ENCODE measurements at regions not wholly inside any gene's neighbourhood (a gene's known extent, or its start where the extent isn't known, plus 50 kb on each side); places are given as distances from the start of the nearest gene placed in this dataset.

- Mint-ChIP-seq H3K4me3 (no peak overlapping the region), H3K9me3 (peaks cover 7% of the 10 kb centered on the region in 2 donors), H3K4me1 (no peaks in the 10 kb centered on the region), H3K27me3 (no peaks in the 10 kb centered on the region), H3K27ac (no peak overlapping the region)
- no peak for DNase-seq
- ATAC-seq: no peak
These were observed 1291.1 kb upstream of the MAP3K7 start for GRCh38 chr6:91877994-91878393.

- H3K27me3 Mint-ChIP-seq: no peaks in the 10 kb centered on the region
- ATAC-seq: no peak
- H3K9me3 Mint-ChIP-seq: peaks cover 0 to 7% of the 10 kb centered on the region in 2 donors
- no peak for DNase-seq
- no peaks in the 10 kb centered on the region for H3K4me1 Mint-ChIP-seq
- no peak overlapping the region for H3K27ac Mint-ChIP-seq
- H3K4me3 Mint-ChIP-seq: no peak overlapping the region
These were observed 1288.1 kb upstream of the MAP3K7 start for GRCh38 chr6:91874971-91875370.

- Mint-ChIP-seq H3K9me3 (peaks cover 3 to 12% of the 10 kb centered on the region in 2 donors), H3K4me3 (no peak overlapping the region), H3K4me1 (no peaks in the 10 kb centered on the region), H3K27ac (no peak overlapping the region), H3K27me3 (no peaks in the 10 kb centered on the region)
- no peak for DNase-seq
- ATAC-seq: no peak
These were observed 1281.8 kb upstream of the MAP3K7 start for GRCh38 chr6:91868539-91869202.

- ATAC-seq (no peak), DNase-seq (no peak)
- H3K4me3 Mint-ChIP-seq: no peak overlapping the region
- H3K9me3 Mint-ChIP-seq: peaks cover 0 to 20% of the 10 kb centered on the region in 2 donors
- no peaks in the 10 kb centered on the region for H3K4me1 Mint-ChIP-seq
- no peaks in the 10 kb centered on the region for H3K27me3 Mint-ChIP-seq
- H3K27ac Mint-ChIP-seq: no peak overlapping the region
These were observed 1279.0 kb upstream of the MAP3K7 start for GRCh38 chr6:91865889-91866288.

- no peaks in the 10 kb centered on the region for H3K4me1 Mint-ChIP-seq
- no peak overlapping the region for H3K4me3 Mint-ChIP-seq
- no peak overlapping the region for H3K27ac Mint-ChIP-seq
- H3K9me3 Mint-ChIP-seq: peaks cover 0 to 20% of the 10 kb centered on the region in 2 donors
- ATAC-seq (no peak), DNase-seq (no peak)
- H3K27me3 Mint-ChIP-seq: no peaks in the 10 kb centered on the region
These were observed 1278.0 kb upstream of the MAP3K7 start for GRCh38 chr6:91864911-91865310.

- no peaks in the 10 kb centered on the region for H3K27me3 Mint-ChIP-seq
- H3K4me3 Mint-ChIP-seq: no peak overlapping the region
- H3K4me1 Mint-ChIP-seq: no peaks in the 10 kb centered on the region
- DNase-seq (no peak), ATAC-seq (no peak)
- peaks cover 0 to 8% of the 10 kb centered on the region in 2 donors for H3K9me3 Mint-ChIP-seq
- H3K27ac Mint-ChIP-seq: no peak overlapping the region
These were observed 1273.9 kb upstream of the MAP3K7 start for GRCh38 chr6:91860541-91861335.

- no peak for ATAC-seq
- H3K4me3 Mint-ChIP-seq: no peak overlapping the region
- no peak overlapping the region for H3K27ac Mint-ChIP-seq
These were observed 1265.4 kb upstream of the MAP3K7 start for GRCh38 chr6:91852252-91852651.

GRCh38 chr6:91834813-91835212 lies 1247.9 kb upstream of the MAP3K7 start:
- no peaks in the 10 kb centered on the region for H3K4me1 Mint-ChIP-seq

More at GRCh38 chr6:91852252-91852651, 1265.4 kb upstream of the MAP3K7 start:
- Mint-ChIP-seq H3K4me1 (no peaks in the 10 kb centered on the region), H3K9me3 (peaks cover 0 to under 1% of the 10 kb centered on the region in 2 donors), H3K27me3 (no peaks in the 10 kb centered on the region)
- no peak for DNase-seq

GRCh38 chr6:91827151-91827550 lies 1240.3 kb upstream of the MAP3K7 start:
- H3K27me3 Mint-ChIP-seq: no peaks in the 10 kb centered on the region
- no peaks in the 10 kb centered on the region for H3K4me1 Mint-ChIP-seq

More at GRCh38 chr6:91834813-91835212, 1247.9 kb upstream of the MAP3K7 start:
- H3K4me3 Mint-ChIP-seq: no peak overlapping the region
- H3K9me3 Mint-ChIP-seq: peaks cover 0 to 7% of the 10 kb centered on the region in 2 donors
- no peak overlapping the region for H3K27ac Mint-ChIP-seq
- DNase-seq: no peak
- ATAC-seq: no peak
- H3K27me3 Mint-ChIP-seq: no peaks in the 10 kb centered on the region

GRCh38 chr6:91826128-91826527 lies 1239.3 kb upstream of the MAP3K7 start:
- Mint-ChIP-seq H3K27me3 (no peaks in the 10 kb centered on the region), H3K27ac (no peak overlapping the region), H3K9me3 (peaks cover 0 to 6% of the 10 kb centered on the region in 2 donors), H3K4me1 (no peaks in the 10 kb centered on the region), H3K4me3 (no peak overlapping the region)
- ATAC-seq: no peak
- no peak for DNase-seq

More at GRCh38 chr6:91827151-91827550, 1240.3 kb upstream of the MAP3K7 start:
- H3K4me3 Mint-ChIP-seq: no peak overlapping the region
- no peak for ATAC-seq
- H3K27ac Mint-ChIP-seq: no peak overlapping the region
- peaks cover 0 to 6% of the 10 kb centered on the region in 2 donors for H3K9me3 Mint-ChIP-seq
- no peak for DNase-seq

- Mint-ChIP-seq H3K4me1 (no peaks in the 10 kb centered on the region), H3K9me3 (peaks cover 0 to 6% of the 10 kb centered on the region in 2 donors), H3K27ac (no peak overlapping the region), H3K4me3 (no peak overlapping the region), H3K27me3 (no peaks in the 10 kb centered on the region)
- DNase-seq: no peak
- ATAC-seq: no peak
These were observed 1237.5 kb upstream of the MAP3K7 start for GRCh38 chr6:91824331-91824730.

- Mint-ChIP-seq H3K27ac (no peak overlapping the region), H3K4me1 (no peaks in the 10 kb centered on the region), H3K4me3 (no peak overlapping the region), H3K27me3 (no peaks in the 10 kb centered on the region), H3K9me3 (peaks cover 0 to 6% of the 10 kb centered on the region in 2 donors)
- ATAC-seq: no peak
- DNase-seq: no peak
These were observed 1235.7 kb upstream of the MAP3K7 start for GRCh38 chr6:91822581-91822980.

- no peak overlapping the region for H3K4me3 Mint-ChIP-seq
- no peak overlapping the region for H3K27ac Mint-ChIP-seq
- DNase-seq (no peak), ATAC-seq (no peak)
- no peaks in the 10 kb centered on the region for H3K9me3 Mint-ChIP-seq
- no peaks in the 10 kb centered on the region for H3K4me1 Mint-ChIP-seq
- H3K27me3 Mint-ChIP-seq: no peaks in the 10 kb centered on the region
These were observed 1229.5 kb upstream of the MAP3K7 start for GRCh38 chr6:91816335-91816734.

GRCh38 chr6:91813641-91814040 lies 1226.8 kb upstream of the MAP3K7 start:
- no peaks in the 10 kb centered on the region for H3K9me3 Mint-ChIP-seq
- DNase-seq (no peak), ATAC-seq (no peak)
- no peaks in the 10 kb centered on the region for H3K4me1 Mint-ChIP-seq
- no peak overlapping the region for H3K27ac Mint-ChIP-seq
- H3K27me3 Mint-ChIP-seq: no peaks in the 10 kb centered on the region
- no peak overlapping the region for H3K4me3 Mint-ChIP-seq

- DNase-seq (no peak), ATAC-seq (no peak)
- Mint-ChIP-seq H3K27ac (no peak overlapping the region), H3K9me3 (no peaks in the 10 kb centered on the region), H3K4me1 (no peaks in the 10 kb centered on the region), H3K27me3 (no peaks in the 10 kb centered on the region), H3K4me3 (no peak overlapping the region)
These were observed 1225.9 kb upstream of the MAP3K7 start for GRCh38 chr6:91812596-91813274.

GRCh38 chr6:91804981-91805380 lies 1218.1 kb upstream of the MAP3K7 start:
- H3K4me1 Mint-ChIP-seq: no peaks in the 10 kb centered on the region
- H3K4me3 Mint-ChIP-seq: no peak overlapping the region
- no peaks in the 10 kb centered on the region for H3K9me3 Mint-ChIP-seq
- H3K27me3 Mint-ChIP-seq: no peaks in the 10 kb centered on the region
- no peak overlapping the region for H3K27ac Mint-ChIP-seq
- no peak for DNase-seq
- no peak for ATAC-seq

All from stimulated activated naive CD8-positive, alpha-beta T cell treated with anti-CD3 and anti-CD28 coated beads, Interleukin-15, amount 100 ng/mL, for 72 hours (primary cell).